Pulmonary artery endothelial cell (primary cell): ENCODE measurements at regions not wholly inside any gene's neighbourhood (a gene's known extent, or its start where the extent isn't known, plus 50 kb on each side); places are given as distances from the start of the nearest gene placed in this dataset.
A peak's percentile ranks its signal among the peaks of the same experiment; 100 is the strongest.

ENCODE experiments used
- DNase-seq: peaks from one replicate; pipeline ENCODE4 v3.0.0-alpha.2; 2011; ENCODE audit warnings: low read depth, low spot score

DNA sequence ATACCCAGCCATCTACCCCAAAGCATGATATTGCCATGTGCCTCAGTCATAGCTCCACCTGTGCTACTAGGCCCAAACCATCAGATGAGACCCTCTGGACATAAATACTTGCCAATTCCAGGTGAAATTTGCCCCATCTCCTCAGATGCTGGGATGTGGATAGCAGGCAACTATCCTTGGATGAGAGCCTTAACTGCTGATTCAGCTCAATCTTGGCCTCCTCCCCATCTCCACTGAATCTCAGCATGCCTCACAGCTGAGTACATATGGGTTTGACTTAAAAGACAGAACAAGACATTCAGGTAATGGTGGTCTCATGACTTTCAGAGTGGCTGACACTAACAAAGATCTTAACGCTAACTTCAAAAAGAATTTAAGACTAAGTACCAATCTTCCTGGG is 50.8 kb upstream of the KLHL13 start:
- no peak for DNase-seq

DNA sequence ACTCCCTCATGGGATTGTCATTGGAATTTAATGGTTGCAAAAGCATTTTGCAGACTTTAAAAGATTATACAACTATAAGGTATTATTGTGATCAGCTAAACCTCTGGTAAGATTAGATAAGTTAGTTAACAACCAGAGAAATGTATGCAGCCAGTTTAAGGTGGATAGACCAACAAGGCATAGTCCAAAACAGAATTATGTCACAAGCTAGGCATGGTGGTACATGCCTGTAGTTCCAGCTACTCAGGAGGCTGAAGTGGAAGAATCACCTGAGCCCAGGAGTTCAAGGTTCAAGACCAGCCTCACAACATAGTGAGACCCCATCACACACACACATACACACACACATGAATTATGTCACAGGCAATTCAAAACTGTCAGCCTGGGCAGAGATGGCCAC is 54.7 kb upstream of the KLHL13 start:
- no peak for DNase-seq

DNA sequence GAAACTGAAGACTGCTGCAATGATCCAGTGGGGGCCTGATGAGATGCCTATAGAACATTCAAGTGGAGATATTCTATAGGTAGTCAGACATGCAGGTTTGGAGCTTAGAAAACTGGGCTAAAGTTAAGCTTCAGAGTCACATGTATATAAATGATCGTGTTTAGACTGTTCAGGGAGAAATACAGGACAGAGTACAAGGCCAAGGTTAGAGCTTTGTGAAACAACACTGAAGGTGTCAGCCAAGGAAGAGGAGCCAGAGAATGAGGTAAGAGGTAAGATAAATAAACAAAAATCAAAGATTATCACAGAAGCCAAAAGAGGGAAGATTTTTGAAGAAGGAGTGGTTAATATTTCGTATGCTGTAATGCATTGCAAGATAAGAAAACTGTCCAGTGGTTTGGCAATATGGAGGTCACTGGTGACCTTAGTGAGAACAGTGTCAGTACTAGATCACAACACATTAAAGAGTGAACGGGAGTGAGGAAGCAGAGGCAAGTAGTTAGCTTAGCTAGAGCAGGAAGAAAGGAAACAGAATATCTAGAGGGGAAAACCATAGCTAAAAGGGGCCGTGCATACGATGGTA is 58.0 kb upstream of the KLHL13 start:
- no peak for DNase-seq

DNA sequence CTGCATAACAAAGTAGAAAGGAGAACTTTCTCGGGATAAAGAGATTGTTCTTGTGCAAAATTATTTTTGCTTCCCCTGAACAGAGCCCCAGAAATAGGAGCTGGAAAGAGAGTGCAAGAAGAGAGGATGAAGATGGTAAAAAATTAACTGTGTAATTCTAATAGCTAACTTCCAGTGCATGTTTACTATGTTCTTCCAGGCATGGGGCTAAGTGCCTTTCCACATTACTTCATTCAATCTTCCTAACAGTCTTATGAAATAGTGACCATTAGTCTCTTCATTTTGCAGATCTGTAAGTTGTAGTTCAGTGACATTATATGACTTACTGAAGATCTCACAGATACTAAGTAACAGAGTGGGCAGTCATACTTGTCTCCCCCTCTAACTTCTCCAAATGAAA is 61.1 kb upstream of the KLHL13 start:
- no peak for DNase-seq

DNA sequence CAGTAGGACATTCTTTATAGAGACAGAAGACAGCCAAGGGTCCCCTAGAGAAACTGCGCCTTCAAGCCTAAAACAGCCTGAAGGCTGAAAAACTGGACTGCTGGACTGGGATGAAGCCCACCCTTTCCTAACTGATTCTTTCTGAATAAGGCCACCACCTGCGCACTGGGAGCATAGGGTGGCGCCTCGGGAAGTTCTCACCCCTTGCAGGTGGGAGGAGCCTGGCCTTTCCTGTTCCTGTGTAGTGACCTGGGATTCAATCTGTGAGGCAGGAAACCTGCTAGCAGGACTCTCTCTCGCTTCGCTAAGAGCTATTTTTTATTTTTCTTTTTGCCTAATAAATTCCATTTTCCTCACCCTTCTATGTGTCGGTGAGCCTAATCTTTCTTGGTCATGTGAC is 61.8 kb upstream of the KLHL13 start:
- no peak for DNase-seq

DNA sequence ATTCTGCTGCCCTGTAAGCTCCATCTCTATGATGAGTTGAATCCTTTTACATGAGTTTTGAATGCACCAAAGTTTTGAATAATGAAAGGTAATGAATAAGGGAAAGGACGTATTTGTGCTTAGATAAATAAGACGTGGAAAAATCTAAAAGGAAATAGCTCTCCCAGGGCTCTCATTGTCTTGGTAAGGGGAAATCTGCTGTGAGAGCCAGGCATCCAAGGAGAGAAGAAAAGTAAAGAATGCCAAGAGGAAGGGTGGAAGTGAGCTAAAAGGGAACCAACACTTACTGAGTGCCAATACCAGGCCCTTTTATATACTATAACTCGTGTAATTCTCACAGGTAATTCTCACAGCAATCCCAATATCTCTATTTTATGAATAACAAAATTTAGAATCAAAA is 62.6 kb upstream of the KLHL13 start:
- peak; percentile 17 for DNase-seq

DNA sequence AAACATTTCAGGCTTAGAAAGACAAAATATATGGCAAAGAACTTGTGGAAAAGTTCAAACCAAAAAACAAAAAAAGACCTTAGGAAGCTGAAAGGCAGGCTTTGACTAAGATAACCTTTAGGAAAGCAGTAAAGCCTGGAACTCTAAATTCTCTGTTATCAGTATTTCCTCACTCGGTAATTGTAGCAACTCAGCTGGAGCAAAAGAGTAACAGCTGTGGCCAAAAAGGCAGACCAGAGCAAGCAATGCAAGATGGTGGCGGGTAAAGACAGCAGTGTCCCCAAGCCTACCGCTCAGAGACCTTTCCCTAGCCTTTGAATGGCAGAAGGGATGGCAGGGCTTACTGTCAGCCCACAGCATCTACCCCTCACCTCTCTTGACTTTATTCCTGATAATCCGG is 63.1 kb upstream of the KLHL13 start:
- no peak for DNase-seq

DNA sequence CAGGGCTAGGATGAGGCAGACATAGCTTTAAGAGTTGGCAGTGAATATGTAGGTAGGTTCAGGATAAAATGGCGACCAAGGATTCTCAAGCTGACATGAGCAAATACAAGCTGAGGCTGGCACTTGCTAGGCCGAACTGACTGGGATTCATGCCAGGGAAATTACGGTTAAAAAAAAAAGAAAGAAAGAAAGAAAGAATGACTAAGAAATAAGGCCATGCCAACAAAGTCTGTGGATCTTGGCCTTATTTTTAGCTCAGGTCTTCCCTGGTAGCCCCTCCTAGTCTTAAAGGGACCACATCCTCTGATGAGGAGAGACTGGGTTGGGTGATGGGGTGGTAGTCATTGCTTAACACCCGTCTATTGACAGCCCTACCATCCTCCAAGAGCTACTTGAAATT is 64.4 kb upstream of the KLHL13 start:
- peak; percentile 30 for DNase-seq

DNA sequence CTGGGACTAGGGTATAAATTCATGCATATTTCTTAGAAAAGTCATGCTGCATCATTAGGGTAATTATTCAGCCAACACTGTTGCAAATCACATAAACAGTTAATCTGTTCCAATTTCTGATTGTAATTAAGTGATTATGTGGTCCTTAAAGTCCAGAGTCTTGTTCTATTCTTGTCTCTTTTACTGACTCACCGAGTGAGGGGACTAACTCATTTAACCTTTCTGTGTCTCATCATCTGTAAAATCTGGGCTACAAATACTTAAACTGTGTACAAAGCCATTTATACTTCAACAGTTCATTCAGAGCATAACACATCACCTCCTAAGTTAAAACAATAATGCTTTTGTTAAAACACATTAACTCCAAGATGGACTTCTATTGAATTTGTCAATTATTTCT is 65.4 kb upstream of the KLHL13 start:
- DNase-seq: no peak

DNA sequence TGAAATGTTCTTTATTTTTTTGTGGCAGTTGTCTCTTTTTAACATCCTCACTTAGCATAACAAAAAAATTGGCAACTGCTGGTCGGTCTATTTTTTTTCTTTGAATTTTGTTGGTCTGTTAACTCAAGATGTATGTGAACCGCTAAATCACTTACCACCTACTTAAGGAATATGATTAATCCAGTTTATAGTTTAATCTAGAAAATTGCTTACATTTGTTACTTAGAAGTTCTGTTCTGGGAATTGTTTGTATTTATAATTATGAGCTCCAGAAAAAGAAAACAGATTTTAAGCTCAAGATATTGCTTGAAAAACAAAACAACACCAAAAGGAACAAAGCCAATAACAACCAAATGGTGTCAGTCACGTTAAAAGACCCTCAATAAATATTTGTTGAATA is 66.1 kb upstream of the KLHL13 start:
- no peak for DNase-seq

DNA sequence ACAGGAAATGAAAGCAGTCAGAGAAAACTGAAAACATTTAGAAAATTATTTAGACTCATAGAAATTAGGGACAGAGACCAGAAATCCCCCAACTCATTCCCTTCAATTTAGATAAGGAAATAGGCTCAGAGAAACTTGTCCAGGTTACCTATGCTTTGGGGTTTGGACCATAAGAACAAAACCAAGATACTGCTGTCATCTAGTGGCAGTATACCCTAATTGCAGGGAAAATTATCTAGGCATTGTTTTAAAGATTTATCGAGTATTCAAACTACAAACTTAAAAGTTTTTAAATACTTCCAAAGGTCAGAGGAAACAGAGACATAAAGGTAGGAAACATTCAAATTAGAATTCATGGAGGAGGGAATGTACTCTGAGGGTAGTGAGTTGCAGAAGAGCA is 67.0 kb upstream of the KLHL13 start:
- DNase-seq: no peak

DNA sequence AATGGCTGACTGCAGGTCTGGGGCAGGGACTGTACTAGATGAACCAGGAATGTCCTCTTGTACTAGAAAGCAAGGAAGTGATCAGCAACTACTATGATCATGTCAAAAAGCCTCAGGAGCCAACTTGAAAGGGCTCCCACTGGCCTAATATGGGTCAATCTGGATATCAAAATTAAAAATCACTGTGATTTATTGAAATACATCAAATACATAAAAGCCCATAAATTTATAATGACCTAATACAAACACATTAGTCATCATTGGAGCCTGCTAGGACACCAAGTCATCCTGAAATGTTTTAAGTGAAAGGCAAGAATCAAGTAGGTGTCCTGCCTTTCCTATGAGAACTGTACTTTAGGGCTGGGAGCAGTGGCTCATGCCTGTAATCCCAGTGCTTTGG is 70.5 kb upstream of the KLHL13 start:
- DNase-seq: no peak

DNA sequence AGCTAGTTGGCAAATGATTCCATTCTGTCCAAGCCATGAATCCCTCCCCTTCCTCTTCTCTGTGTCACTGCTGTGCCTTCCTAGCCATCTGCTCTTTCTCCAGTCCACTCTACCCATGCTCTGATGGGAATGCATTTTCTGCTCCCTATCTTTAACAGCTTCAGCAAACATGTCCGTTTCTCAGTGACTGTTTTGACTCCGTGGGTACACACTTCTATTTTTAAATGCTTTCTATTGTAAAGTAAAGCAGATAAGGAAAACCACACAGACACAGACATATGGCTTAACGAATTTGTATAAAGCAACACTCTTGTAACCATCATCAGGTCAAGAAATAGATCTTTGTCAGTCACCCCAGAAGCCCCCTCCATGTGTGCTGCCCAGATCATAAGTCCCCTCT is 72.4 kb upstream of the KLHL13 start:
- no peak for DNase-seq

DNA sequence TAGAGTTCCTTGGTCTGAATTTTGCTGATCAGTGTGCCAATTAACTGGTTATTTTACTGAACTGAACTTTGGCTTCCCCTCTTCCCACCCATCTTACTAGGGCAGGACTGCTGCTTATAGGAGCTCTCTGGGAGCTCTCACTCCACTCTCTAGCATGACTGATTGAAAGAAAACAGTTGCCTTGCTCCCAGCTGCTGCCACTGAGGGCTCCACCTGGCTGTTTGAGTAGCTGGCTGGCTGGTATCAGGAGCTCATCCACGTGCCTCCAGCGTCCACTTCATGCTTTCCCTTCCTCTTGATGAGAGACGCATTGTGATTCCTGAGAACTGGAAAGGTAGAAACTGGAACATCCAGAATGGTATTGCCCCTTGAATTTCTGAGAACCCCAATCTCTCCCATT is 73.0 kb upstream of the KLHL13 start:
- no peak for DNase-seq

DNA sequence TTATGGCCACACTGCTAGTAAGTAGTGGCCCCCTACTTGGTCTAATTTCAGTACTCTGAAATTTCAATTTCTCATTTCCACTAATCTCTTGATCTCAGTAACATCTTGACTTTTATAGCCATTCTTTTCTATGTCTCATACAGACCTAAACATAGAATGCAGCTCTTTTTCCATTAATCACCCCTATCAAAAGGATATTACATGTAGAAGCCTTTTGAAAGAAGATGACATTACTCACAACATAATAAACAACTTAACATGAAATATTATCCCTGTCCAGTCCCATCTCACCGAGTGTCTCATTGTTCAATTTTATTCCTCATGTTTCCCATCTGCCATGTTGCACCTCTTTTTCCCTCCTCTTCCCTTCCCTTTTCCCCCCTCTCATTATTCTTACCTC is 81.1 kb upstream of the KLHL13 start:
- DNase-seq: no peak

DNA sequence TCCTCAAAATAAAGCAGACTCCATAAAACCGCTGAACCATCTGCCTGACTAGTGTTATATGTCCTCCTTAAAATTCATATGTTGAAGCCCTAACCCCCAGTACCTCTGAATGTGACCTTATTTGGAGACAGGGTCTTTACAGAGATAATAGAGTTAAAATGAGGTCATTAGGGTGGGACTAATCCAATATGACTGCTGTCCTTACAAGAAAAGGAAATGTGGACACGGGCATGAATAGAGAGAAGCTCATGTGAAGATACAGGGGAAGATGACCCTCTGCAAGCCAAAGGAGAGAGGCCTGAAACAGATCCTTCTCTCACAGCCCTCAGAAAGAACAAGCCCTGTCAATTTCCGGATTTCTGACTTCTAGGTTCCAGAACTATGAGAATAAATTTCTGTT is 82.0 kb upstream of the KLHL13 start:
- DNase-seq: no peak

DNA sequence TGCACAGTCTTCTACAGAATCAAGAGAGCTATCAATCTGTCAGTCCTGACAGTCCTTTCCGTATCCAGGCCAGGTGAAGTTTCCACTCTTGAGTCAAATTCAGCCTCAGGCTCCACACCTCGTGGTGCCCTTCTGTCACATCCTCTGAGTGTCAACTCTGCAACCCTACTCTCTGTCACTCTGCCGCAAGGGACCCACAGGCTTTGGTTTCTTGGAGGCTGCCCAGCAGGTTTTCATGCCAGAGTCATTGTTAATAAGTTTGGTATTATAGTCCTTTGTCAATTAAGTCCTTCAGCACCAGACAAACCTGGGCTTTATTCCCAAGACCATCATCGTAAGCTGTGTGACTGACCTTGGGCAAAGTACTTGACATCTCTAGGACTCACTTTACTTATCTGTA is 83.4 kb upstream of the KLHL13 start:
- DNase-seq: no peak

DNA sequence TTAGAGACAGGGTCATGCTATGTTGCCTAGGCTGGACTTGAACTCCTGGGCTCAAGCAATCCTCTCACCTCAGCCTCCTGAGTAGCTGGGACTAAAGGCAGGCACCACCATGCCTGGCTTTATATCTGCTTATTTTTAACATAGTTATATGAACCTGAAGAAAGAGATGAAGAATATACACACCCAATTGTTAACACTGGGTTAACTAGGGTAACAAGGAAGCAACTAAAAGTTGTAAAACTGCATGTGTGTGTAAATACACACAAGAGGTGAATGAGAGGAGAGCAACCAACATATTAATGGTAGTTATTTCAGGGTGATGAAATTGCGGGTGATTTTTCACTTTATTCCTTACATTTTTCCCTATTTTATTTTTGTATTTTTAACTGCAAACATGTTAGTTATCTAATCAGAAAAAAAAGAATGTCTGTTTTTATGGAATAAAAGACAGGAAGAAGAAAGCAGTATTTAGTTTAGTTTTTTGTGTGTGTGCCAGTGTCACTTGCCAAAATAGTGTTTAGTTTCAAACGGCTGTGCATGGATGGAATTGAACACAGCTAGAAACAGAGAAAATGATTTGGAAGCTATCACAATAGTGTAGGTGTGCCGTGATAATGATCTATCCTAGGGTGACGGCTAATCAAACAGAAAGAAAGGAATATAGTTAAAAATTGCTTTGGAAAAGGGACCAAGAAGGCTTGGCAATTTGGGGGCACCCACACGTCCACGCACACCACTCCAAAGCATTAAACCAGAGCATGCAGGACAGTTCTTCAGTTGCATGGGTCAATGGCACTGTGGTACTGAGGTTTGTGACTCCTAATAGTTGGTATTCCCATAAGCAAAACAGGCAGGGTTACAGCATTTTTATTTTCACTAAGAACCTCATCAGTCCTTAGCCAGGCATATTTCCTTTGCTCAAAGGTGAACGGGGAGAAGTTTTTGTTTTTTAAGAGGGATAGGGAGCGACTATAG is 89.1 kb upstream of the KLHL13 start:
- DNase-seq: no peak

DNA sequence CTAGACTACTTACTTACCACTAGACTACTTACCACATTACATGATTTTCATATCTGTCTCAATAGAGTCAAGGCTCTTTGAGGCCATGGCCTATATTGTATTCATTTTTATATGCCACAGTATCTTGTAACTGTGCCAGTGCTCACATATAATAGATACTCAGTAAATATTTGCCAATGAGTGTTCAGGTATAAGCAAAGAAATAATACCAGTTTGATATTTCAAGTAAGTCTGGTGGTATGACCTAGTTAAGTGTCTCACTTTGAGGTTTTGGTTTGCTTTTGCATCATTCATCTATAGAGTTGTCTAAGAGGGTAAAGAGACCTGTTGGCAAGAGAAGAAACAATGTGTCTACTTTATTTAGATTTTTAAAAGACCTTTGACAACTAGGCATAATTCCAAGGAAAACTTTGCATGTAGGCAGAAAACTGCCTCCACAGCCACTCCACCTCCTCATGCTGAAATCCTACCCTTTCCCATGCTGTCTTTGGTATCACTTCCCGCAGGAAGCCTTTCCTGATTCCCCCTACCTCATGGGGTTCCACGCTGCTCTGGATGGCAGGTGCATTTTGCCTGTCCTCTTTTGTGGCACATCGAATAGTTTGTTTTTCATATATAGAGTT is 91.3 kb upstream of the KLHL13 start:
- no peak for DNase-seq

DNA sequence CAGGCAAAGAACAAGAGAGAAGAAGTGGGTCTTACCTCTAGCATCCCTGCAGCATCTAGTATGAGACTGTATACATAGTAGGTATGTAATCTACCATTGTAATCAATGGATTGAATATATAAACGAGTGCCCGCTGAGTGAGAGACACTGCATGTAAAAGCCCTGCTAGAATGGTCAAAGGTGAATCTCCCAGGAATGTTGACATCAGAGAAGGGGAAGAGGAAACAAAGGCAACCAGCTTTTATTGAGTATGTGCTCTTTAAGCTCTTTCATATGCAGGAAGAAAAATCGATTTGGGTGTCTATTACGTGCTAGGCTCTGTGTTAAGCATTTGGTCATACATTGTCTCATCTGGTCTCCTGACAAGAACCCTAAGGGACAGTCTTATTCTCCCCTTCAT is 91.9 kb upstream of the KLHL13 start:
- DNase-seq: no peak

DNA sequence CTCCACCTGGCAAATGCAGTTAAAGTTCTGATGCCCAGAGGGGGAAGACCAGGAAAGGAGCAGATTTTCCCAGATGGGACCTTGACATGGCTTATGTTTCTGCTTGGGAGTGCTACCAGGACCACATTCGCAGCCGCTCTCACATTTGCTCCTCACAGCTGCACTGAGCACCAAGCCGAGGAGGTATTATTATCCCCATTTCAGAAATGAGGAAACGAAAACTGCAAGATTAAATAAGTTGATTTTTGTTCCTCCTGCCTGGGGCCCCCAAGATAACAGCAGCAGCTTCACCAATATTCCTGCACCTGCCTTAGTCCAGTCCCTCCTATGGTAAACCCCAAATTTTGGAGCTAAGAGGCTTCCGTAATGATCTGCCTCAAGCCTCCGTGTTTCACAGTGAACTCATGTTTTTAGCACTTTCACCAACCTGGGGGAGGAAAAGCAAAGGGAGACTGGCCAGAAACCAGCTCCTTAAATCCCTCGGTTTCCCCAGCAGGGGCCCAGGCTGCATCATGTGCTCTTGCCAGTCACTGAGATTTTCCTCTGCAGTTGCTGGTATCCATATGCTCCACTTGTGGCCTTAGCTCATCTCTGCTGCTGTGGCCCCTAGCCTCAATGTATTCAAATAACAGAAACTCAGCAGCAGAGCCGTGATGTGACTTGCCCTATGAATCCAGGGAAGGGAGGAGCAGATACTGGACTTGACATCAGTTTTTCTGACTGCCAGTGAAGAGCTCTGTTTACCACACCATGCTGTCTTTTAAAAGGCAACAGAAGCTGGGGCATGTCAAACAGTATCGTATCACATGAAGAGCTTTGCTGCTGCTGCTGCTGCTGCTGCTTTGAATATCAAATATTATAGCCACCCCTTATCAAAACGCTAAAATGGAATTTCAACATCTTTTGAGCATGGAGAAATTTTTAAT is 95.5 kb upstream of the KLHL13 start:
- DNase-seq: no peak

DNA sequence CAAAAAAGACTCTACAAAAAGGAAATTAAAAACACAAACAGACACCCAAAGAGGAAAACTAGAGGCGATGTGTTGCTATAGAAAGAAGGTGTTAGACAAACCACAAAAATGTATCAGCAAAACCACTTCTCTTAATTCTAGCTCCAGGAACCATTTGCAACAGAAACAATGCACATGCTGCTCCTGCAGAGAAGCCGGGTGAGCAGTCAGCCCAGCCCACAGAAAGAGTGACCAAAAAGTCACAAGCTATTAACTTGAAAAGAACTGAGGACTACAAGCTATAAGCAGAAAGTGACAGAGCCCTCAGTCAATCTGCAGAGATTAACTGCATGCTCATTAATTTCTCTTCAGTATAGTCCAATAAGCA is 96.2 kb upstream of the KLHL13 start:
- no peak for DNase-seq
